ENCODE measurements at regions not wholly inside any gene's neighbourhood (a gene's known extent, or its start where the extent isn't known, plus 50 kb on each side); places are given as distances from the start of the nearest gene placed in this dataset.

GRCh38 chr6:102813489-102814275 lies 1420.2 kb downstream of the GRIK2 start:
- no peak overlapping the region for H3K4me3 ChIP-seq (ENCODE audit: low read depth in 2 of 2, low read length in 1 of 2)
- POLR2A ChIA-PET, result no interaction called here
- H3K9ac ChIP-seq, result no peak overlapping the region
- no peaks in the 10 kb centered on the region for H3K4me1 ChIP-seq (ENCODE audit: control insufficient read depth in 1 of 2, insufficient read depth in 2 of 2, low read depth in 1 of 2, low read length in 1 of 2)
- no peak overlapping the region for H3K4me2 ChIP-seq
- no peaks in the 10 kb centered on the region for H3K36me3 ChIP-seq (replicated peaks in 1 of 2; ENCODE audit: control insufficient read depth in 1 of 2, insufficient read depth in 2 of 2, low read length in 1 of 2)
- WGBS (ENCODE audit: low lambda C conversion rate), result 63% methylated on average over 11 of the region's 11 CpGs
- H2AFZ ChIP-seq (ENCODE audit: low read depth), result no peak overlapping the region
- no peaks in the 10 kb centered on the region for H4K20me1 ChIP-seq (ENCODE audit: insufficient read depth)
- CTCF ChIA-PET, result interaction anchor here (1.4 kb wide), 1 partner anchor 14 kb away, joined by 3 read pairs; no protein-coding TSS in a partner anchor
- H3K27ac ChIP-seq (ENCODE audit: low read depth in 2 of 2, low read length in 1 of 2), result no peak overlapping the region
- H3K27me3 ChIP-seq (ENCODE audit: insufficient read depth), result no peaks in the 10 kb centered on the region
- DNase-seq, result no peak
- no peaks in the 10 kb centered on the region for H3K79me2 ChIP-seq (ENCODE audit: insufficient read depth)
- H3K9me2 ChIP-seq, result no peaks in the 10 kb centered on the region
- H3K9me3 ChIP-seq, result no peaks in the 10 kb centered on the region
- TF ChIP-seq SIN3A (IDR thresholded peaks at IDR 0.05; ENCODE audit: borderline replicate concordance, low read depth, low read length) (no peak), EP300 (IDR thresholded peaks at IDR 0.05; ENCODE audit: borderline replicate concordance in 1 of 2, low read depth in 1 of 2, low read length in 1 of 2) (no peak), IRF3 (IDR thresholded peaks at IDR 0.05; ENCODE audit: low read depth, low read length) (no peak), USF1 (IDR thresholded peaks at IDR 0.05; ENCODE audit: borderline replicate concordance, low read depth) (no peak), GATA2 (CRISPR knock-in tag; IDR thresholded peaks at IDR 0.05) (no peak), PBX3 (IDR thresholded peaks at IDR 0.05) (no peak), MEF2A (IDR thresholded peaks at IDR 0.05; ENCODE audit: borderline replicate concordance, low read depth) (no peak), FOXM1 (IDR thresholded peaks at IDR 0.05; ENCODE audit: low read depth) (no peak), RXRA (IDR thresholded peaks at IDR 0.05; ENCODE audit: borderline replicate concordance, low read depth) (no peak), SMC3 (IDR thresholded peaks at IDR 0.05; ENCODE audit: low read depth, low read length) (no peak), MXI1 (IDR thresholded peaks at IDR 0.05; ENCODE audit: low read depth, low read length) (no peak), CTCF (IDR thresholded peaks at IDR 0.05) (no peak), USF2 (IDR thresholded peaks at IDR 0.05; ENCODE audit: borderline replicate concordance, low read depth, low read length) (no peak), RCOR1 (IDR thresholded peaks at IDR 0.05; ENCODE audit: low read length) (no peak), POLR2AphosphoS5 (IDR thresholded peaks at IDR 0.05; ENCODE audit: low read depth, low read length) (no peak), FOSL2 (IDR thresholded peaks at IDR 0.05; ENCODE audit: borderline replicate concordance, low read depth) (no peak), ZBTB33 (IDR thresholded peaks at IDR 0.05; ENCODE audit: borderline replicate concordance, low read depth) (no peak), NRF1 (IDR thresholded peaks at IDR 0.05; ENCODE audit: low read depth, low read length) (no peak), REST (IDR thresholded peaks at IDR 0.05; ENCODE audit: low read depth, low read length) (no peak)
- no peaks in the 10 kb centered on the region for H3F3A ChIP-seq (replicated peaks; ENCODE audit: insufficient read depth)
